Stimulated activated CD8-positive, alpha-beta memory T cell treated with anti-CD3 and anti-CD28 coated beads, Interleukin-15, amount 100 ng/mL, for 4 hours (primary cell): ENCODE measurements at regions not wholly inside any gene's neighbourhood (a gene's known extent, or its start where the extent isn't known, plus 50 kb on each side); places are given as distances from the start of the nearest gene placed in this dataset.
"Not testable (repeated sequence)": the region's sequence is repeated elsewhere in the genome, so short reads cannot be mapped to it uniquely, and the experiment has no call there.

Source experiments
- DNase-seq, 2 donors: peaks; one replicate each; pipeline ENCODE4 v3.0.0-alpha.2; 2020; ENCODE audit warnings: low read depth in 2 of 2

DNA sequence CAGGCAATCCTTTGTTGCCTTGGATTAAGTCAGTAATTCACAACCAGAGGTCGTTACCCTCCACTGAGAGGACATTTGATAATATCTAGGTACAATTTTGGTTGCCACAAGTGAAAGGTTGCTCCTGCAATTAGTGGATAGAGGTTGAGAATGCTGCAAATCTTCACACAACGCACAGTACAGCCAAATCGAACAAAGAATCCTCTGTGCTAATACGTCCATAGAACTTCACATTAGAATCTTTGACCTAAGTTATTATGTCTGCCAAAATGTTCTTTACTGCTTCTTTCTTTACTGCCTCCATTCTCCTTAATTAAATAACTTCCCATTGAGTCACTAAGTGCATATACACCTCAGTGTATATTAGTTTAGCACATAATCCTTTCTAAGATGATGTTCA lies 879.5 kb downstream of the TRIB2 start:
- no peak for DNase-seq

DNA sequence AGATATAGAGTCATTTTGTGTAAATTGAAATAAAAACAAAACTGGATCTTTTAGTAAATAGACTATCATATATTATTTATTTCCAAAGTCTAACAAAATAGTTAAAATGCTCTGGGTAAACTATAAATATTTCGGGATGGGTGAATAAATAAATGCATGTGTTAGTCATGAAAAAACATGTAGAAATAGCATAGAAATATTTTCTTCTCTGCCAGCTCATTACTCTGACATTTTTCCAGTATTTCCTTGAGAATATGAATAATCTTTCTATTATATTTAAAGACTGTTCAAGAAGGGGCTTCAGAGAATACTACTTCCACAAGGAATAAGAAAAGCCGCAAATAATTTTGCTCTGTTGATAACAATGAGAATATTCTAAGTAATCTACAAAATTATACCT lies 880.4 kb downstream of the TRIB2 start:
- DNase-seq, result no peak

DNA sequence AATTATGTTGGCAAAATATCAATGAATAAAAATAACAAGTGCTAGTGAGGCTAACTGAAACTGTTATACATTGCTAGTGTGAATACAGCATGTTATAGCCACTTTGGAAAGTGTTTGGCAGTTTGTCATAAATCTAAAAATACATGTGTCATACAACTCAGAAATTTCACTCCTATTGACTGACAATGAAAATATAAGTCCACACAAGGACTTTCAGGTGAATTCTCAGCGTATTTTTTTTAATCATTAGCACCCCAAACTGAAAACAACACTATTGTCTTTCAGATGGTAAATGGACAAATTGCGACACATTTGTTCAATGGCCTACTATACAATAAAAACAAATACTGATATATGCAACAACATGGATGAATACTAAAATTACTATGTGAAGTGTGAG lies 884.8 kb downstream of the TRIB2 start:
- DNase-seq, result no peak

DNA sequence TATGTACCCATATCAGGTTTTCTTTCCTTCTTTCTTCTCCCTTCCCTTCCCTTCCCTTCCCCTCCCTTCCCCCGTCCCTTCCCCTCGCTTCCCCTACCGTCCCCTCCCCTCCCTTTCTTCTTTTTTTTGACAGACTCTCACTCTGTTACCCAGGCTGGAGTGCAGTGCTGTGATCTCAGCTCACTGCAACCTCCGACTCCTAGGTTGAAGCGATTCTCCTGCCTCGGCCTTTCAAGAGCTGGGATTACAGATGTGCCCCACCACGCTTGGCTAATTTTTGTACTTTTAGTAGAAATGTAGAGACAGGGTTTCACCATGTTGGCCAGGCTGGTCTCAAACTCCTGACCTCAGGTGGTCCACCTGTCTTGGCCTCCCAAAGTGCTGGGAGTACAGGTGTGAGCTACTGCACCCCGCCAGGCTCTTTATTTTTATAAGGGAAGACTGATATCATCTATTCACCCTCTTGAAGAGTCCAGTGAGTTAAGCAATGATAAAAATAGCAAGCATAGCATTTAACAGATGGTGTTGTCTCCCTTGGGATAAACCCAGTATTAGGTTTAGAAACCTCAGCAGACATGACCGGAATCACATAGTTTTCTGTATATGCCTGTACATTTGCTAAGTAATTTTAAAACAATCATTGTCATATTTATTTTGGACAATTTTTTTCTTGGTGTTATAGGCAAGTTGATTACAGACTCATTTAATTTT lies 888.4 kb downstream of the TRIB2 start:
- DNase-seq, result no peak

DNA sequence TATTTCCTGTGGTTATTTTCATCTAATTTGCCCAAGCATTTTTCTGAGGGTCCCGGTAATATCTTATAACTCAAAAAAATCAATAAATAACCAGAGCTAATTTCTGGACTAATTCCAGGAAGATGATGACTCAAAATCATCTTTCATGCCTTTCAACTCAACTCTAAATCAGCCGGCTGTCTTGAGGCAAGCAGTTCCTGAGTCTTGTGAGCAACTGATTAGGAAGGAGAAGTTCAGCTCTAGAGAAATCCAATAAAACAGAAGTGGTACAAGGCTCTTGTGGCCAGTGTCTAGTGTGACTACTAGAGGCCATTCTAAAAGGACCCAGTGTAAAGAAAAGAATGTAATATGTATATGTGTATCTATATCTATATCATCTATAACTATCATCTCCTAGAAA lies 890.4 kb downstream of the TRIB2 start:
- no peak for DNase-seq

DNA sequence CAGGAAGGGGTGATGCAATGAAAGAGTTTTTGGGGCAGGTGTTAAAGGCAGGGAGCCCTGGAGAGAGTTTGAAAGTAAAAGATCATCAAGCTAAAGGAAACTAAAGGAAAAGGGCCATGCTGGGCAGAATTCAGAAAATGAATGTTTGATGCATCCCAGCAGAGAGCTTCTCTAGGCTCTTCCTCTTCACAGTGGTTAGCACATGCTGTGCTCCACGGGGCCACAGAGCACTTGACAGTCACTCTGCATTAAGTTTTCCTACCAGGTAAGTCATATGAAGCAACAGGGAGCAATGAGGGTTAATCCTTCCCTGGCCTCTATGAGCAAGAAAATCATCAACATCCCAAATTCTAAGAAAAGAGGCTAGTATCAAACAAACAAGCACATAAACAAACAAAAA lies 895.2 kb downstream of the TRIB2 start:
- no peak for DNase-seq

DNA sequence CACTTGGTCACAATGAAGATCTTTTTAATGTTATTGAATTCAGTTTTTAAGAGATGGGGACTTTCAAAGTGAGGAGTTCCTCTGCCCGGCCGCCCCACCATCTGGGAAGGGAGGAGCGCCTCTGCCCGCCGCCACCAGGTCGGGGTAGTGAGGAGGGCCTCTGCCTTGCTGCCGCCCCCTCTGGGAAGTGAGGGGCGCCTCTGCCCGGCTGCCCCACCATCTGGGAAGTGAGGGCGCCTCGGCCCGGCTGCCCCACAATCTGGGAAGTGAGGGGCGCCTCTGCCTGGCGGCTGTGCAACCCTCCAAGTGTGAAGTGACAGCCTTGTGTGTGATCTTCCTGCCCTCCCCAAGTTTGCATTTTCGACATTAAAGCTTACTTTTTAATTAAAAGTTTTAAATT lies 899.3 kb downstream of the TRIB2 start:
- no peak for DNase-seq

DNA sequence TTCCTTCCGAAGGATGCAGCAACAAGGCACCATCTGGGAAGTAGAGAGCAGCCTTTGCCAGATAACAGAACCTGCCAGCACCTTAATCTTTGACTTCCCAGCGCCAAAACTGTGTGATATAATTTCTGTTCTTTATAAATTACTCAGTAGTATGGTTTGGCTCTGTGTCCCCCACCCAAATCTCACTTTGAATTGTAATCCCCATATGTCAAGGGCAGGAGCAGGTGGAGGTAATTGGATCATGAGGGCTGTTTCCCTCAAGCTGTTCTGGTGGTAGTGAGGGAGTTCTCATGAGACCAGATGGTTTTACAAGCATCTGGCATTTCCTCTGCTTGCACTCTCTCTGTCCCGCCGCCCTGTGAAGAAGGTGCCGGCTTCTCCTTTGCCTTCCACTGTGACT lies 899.9 kb downstream of the TRIB2 start:
- DNase-seq, result no peak

DNA sequence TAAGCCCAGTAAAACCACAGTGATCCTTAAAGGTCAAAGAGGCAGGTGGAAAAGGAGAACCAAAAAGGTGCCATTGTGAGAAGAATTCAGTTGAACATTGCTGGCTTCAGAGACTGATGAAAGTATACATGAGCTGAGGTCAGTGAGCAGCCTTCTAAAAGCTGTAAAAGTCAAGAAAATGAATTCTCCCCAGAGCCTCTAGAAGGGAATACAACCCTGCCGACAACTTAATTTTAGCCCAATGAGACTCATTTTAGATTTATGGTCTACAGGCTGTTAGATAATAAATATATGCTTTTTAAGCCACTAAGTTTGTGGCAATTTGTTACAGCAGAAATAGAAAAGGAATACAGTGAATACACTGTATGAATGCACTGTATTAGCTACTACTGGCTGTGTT lies 911.4 kb downstream of the TRIB2 start:
- DNase-seq, result no peak

DNA sequence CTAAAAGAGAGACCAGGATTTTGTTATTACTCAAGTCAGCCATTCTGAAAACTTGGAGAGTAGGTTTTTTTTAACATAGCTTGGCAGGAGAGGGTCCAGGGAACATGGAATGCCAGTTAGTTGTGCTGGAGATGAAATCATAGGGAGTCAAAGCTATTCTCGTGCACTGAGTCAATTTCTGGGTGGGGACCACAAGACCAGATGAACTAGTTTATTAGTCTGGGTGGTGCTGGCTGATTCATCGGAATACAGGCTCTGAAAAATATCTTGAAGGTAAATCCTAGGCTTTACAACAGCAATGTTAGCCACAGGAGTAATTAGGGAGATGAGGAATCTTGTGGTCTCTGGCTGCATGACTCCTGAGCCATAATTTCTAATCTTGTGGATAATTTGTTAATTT lies 921.4 kb downstream of the TRIB2 start:
- DNase-seq, result no peak

DNA sequence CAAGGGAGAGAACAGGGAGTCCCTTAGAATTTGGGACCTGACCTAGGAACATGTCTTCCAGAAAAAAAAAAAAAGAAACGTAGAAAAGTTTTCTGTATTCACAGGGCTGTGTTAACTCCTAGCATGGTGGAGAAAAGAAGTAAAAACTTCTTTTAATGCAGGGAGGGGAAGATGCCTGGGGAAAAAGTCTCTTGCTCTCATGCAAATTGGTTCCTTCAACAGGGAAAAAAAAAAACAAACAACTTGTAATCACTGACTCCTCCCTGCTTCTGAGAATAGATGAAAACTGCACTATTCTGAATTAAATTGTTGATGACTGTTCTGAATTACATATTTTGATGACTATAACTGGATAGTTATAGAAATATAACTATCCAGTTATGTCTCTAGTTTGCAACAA lies 933.2 kb downstream of the TRIB2 start:
- no peak for DNase-seq

DNA sequence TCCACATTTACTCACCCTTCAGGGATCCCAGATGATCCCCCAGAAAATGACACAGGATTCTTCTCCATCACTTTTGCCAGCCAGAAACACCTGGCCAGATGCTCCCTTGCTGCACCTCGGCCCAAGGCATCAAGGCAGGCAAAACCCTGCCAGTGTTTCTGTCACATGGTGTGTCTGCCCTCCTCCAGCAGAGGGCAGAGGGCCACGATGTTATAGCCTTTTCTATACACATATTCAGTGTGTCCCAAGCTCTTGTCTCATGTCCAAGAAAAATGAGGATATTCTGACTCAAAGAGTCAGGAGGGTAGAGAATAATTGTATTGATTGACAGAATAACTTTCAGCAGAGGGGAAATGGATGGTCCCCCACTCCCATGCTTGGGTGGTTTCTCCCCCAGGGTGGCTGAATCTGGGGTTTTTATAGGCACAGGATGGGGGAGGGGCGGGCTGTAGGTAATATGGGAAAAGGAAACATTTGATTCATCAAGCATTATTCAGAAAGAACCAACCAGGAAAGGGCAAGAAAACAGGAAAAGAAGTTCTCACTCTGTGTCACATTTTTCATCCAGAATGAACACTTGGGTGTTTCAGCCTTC lies 933.9 kb downstream of the TRIB2 start:
- no peak for DNase-seq

DNA sequence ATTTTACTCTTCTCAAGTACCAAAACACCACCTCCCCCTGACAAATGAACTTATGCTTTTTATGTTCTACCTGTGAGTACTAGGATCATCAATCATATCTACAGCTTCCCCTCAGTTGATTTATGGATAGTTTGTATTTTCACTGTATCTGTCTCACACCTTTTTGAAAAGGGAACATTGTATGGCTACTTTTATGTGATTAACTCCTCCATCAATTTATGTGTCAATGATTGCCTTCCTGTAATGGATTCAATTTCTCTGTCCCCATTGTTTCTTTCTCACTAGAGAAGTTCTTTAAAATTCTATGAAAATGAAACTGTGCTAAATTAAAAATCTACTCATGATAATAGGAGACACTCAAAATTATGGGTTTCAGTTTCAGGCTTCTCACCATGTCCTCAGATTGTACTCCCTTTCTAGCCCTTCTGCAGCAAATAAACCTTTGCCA lies 935.0 kb downstream of the TRIB2 start:
- no peak for DNase-seq

DNA sequence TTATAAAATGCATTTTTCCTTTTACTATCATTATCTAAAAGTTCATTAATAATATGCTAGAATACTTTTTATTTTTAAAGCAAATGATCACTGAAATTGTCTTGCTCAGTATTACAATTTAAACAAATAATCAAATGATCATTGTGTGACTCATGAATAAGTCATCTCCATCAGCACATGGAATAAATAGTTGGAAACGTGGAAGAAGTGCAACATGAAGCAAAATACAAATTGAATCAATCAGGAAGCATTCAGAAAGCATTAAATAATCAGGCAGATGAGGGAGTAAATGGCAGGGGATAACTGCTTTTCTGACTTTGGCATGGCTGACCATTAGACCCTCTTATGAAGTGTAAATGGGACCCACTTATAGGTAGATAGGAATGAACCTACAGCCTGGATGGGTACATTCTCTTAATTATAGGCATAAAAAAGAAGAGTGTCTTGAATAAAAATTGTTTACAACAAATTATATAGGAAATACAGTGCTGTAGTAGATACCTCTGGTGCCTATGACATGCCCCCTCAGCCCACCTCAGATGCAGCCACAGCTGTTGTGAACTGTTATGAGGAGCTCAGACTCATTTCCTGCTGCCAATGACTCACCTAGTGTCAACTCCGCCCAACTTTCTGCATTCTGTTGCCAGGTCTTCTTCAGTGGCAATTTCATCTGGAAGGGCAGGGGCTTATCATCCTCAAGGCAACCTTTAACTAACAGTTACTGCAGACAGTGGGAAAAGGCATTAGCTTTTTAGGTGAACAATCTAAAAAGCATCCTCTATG lies 936.0 kb downstream of the TRIB2 start:
- DNase-seq, result no peak

DNA sequence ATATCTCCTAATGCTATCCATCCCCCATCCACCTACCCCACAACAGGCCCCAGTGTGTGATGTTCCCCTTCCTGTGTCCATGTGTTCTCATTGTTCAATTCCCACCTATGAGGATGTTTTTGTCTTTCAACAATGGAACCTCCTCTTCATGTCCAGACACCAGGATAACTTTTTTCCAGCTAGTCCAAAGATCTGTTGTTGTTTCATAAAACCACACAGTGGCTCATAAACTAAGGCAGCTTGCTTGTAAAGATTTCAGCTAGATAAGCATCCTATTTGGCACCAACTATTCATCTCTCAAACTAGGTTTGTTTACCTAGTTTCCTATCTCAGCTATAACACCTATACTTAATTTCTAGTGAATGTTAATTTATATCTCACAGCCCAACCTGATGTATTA lies 937.7 kb downstream of the TRIB2 start:
- no peak for DNase-seq

DNA sequence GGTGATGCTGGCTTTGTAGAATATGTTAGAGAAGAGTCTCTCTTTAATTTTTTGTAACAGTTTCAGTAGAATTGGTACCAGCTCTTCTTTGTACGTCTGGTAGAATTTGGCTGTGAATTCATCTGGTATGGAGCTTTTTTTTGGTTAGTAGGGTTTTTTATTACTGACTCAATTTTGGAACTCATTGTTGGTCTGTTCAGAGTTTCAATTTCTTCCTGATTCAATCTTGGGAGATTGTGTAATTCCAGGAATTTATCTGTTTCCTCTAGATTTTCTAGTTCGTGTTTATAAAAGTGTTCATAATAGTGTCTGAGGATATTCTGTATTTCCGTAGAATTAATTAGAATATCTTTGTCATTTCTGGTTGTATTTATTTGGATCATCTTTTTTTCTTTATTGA lies 943.5 kb downstream of the TRIB2 start:
- no peak for DNase-seq

DNA sequence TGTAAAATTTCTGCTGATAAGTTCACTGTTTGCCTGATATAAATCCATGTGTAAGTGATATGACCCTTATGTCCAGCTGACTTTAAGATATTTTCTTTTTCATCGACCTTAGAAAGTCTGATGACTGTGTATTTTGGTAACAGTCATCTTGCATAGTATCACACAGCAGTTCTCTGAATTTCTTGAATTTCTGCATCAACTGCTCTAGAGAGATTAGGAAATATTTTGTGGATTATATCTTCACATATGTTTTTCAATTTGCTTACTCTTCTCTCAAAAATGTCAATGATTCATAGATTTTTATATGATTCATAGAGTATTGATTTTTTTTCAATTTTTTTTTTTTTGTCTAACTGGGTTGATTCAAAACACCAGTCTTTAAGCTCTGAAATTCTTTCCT lies 945.3 kb downstream of the TRIB2 start:
- DNase-seq, result no peak

DNA sequence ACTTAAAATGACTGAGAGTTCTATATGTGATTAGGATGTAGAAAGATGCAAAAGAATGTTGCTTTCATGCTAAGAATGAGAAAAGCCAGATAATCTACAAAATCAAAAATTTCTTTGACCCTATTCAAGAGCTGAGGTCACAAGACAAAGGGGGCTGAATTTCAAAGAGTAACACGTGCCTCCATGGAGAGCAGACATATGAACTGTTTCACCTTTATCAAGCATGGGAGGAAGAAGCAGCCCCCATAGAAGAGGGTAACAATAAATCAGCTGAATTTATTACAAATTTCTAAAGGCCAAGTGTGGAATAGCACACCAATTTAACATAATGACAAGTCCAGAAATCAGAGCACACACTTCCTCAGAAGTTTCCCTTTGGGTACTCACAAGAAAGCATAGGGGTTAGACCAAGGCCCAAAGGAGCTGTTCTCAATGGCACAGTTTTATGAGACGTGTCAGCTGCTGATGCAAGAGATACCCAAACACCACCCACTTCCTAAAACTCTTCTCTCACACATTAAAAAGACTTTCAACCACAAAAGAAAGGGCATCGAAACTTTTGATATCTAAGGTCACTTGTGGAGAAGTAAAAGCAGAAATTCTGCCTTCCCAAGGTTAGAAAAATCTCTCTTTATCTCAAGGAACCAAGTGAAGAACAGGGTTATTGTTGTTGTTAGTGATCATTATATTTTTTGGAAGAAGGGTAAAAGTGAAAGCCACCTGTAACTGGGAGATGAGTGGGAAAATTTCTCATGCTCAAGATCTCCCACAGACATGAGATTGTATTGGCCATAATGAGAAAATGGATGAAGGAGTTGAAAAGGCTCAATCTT lies 950.1 kb downstream of the TRIB2 start:
- DNase-seq, result no peak

DNA sequence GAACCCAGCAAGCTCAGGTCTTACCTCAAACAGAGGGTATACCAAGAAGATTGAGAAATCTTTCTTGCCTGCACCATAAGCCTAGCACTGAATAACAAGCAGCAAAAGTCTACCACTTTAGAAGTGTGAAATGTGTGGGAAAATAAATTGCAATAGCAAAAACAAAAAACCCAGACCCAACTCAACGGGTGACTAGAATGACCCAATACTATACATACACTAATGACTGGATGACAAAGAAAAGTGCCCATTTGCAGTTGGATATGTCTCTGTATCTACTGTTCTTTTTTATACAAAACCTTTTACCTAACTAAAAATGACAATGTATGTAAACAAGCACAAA lies 950.6 kb downstream of the TRIB2 start:
- no peak for DNase-seq

DNA sequence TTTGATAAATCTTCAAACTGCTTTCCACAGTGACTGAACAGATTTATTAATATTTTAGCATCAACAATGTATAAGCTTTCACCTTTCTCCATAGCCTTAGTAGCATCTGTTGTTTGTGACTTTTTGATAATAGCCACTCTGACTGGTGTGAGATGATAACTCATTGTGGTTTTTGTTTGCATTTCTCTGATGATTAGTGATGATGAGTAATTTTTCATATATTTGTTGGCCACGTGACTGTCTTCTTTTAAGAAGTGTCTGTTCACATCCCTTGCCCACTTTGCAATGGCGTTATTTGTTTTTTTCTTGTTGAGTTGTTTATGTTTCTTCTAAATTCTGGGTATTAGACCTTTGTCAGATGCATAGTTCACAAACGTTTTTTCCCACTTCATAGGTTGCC lies 952.9 kb downstream of the TRIB2 start:
- DNase-seq, result no peak

DNA sequence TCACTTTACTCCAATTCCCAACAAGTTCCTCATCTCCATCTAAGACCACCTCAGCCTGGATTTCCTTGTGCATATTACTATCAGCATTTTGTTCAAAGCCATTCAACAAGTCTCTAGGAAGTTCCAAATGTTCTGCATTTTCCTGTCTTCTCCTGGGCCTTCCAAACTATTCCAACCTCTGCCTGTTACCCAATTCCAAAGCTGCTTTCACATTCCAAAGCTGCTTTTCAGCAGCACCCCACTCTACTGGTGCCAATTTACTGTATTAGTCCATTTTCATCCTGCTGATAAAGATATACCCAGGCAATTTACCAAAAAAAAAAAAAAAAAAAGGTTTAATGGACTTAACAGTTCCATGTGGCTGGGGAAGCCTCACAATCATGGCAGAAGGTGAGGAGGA lies 957.1 kb downstream of the TRIB2 start:
- DNase-seq, result not testable (repeated sequence)

DNA sequence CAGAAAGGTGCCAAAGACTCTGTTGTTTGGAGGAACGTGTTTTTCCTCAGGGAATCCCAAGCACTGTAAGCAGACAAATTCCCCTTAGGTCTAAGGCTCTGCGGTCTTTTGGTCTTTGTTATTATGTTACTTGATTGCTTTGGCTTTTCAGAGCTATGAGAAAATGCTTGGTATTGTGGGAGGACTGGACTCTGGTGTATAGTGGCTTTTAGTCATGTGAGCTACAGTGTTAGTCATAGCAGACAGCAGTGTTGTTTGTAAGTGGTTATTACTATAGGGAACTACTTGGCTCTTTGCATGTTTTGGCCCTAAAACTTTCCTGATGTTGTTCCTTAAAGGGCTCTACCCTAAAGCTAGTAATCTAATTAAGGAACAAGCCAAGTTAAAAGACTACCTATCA lies 956.2 kb upstream of the LRATD1 start:
- no peak for DNase-seq
